ENCODE measurements at regions not wholly inside any gene's neighbourhood (a gene's known extent, or its start where the extent isn't known, plus 50 kb on each side); places are given as distances from the start of the nearest gene placed in this dataset.

- no peak for TF ChIP-seq CTCF (IDR thresholded peaks at IDR 0.05)
- Mint-ChIP-seq H3K4me3 (no peak overlapping the region), H3K27me3 (ENCODE audit: low read depth, poor library complexity) (peaks cover 2% of the 10 kb centered on the region), H3K36me3 (ENCODE audit: low read depth) (no peaks in the 10 kb centered on the region), H3K27ac (no peak overlapping the region), H3K9me3 (no peaks in the 10 kb centered on the region), H3K4me1 (peaks cover 6% of the 10 kb centered on the region)
- no peak for DNase-seq
These were observed 75.3 kb downstream of the NAP1L3 start for GRCh38 chrX:93598076-93598475.

GRCh38 chrX:93594780-93595179 lies 78.6 kb downstream of the NAP1L3 start:
- H3K4me1 Mint-ChIP-seq = peaks cover 6% of the 10 kb centered on the region
- no peak overlapping the region for H3K27ac Mint-ChIP-seq

GRCh38 chrX:93593966-93594365 lies 79.4 kb downstream of the NAP1L3 start:
- Mint-ChIP-seq H3K4me1 (peaks cover 6% of the 10 kb centered on the region), H3K27me3 (ENCODE audit: low read depth, poor library complexity) (no peaks in the 10 kb centered on the region), H3K36me3 (ENCODE audit: low read depth) (no peaks in the 10 kb centered on the region), H3K9me3 (no peaks in the 10 kb centered on the region), H3K4me3 (no peak overlapping the region), H3K27ac (no peak overlapping the region)
- no peak for TF ChIP-seq CTCF (IDR thresholded peaks at IDR 0.05)
- DNase-seq = no peak

More at GRCh38 chrX:93594780-93595179, 78.6 kb downstream of the NAP1L3 start:
- DNase-seq = no peak
- H3K27me3 Mint-ChIP-seq (ENCODE audit: low read depth, poor library complexity) = no peaks in the 10 kb centered on the region
- H3K36me3 Mint-ChIP-seq (ENCODE audit: low read depth) = no peaks in the 10 kb centered on the region
- no peak overlapping the region for H3K4me3 Mint-ChIP-seq
- no peaks in the 10 kb centered on the region for H3K9me3 Mint-ChIP-seq
- TF ChIP-seq CTCF (IDR thresholded peaks at IDR 0.05) = no peak

- DNase-seq = no peak
- no peaks in the 10 kb centered on the region for H3K27me3 Mint-ChIP-seq (ENCODE audit: low read depth, poor library complexity)
- no peaks in the 10 kb centered on the region for H3K36me3 Mint-ChIP-seq (ENCODE audit: low read depth)
- H3K4me1 Mint-ChIP-seq = peaks cover 6% of the 10 kb centered on the region
- TF ChIP-seq CTCF (IDR thresholded peaks at IDR 0.05) = no peak
- H3K9me3 Mint-ChIP-seq = no peaks in the 10 kb centered on the region
- H3K4me3 Mint-ChIP-seq = no peak overlapping the region
- H3K27ac Mint-ChIP-seq = no peak overlapping the region
These were observed 82.0 kb downstream of the NAP1L3 start for GRCh38 chrX:93591398-93591797.

GRCh38 chrX:93585661-93586060 lies 87.7 kb downstream of the NAP1L3 start:
- H3K27ac Mint-ChIP-seq = no peak overlapping the region
- TF ChIP-seq CTCF (IDR thresholded peaks at IDR 0.05) = no peak
- DNase-seq = no peak
- H3K9me3 Mint-ChIP-seq = no peaks in the 10 kb centered on the region
- no peak overlapping the region for H3K4me3 Mint-ChIP-seq
- H3K27me3 Mint-ChIP-seq (ENCODE audit: low read depth, poor library complexity) = peaks cover 6% of the 10 kb centered on the region
- H3K4me1 Mint-ChIP-seq = no peaks in the 10 kb centered on the region
- H3K36me3 Mint-ChIP-seq (ENCODE audit: low read depth) = no peaks in the 10 kb centered on the region

GRCh38 chrX:93580634-93581033 lies 92.7 kb downstream of the NAP1L3 start:
- DNase-seq = no peak
- Mint-ChIP-seq H3K36me3 (ENCODE audit: low read depth) (no peaks in the 10 kb centered on the region), H3K27me3 (ENCODE audit: low read depth, poor library complexity) (peaks cover 13% of the 10 kb centered on the region), H3K9me3 (no peaks in the 10 kb centered on the region), H3K4me3 (no peak overlapping the region), H3K4me1 (no peaks in the 10 kb centered on the region), H3K27ac (no peak overlapping the region)
- TF ChIP-seq CTCF (IDR thresholded peaks at IDR 0.05) = no peak

Data from nephron progenitor cell (in vitro differentiated cells).